Caki2 (cell line): ENCODE measurements at regions not wholly inside any gene's neighbourhood (a gene's known extent, or its start where the extent isn't known, plus 50 kb on each side); places are given as distances from the start of the nearest gene placed in this dataset.
"Not testable (repeated sequence)": the region's sequence is repeated elsewhere in the genome, so short reads cannot be mapped to it uniquely, and the experiment has no call there.

Experiments
- DNase-seq: peaks from one replicate; pipeline ENCODE4 v3.0.0-alpha.2; 2015; ENCODE audit warnings: low read depth
- in situ Hi-C: cut with HindIII; loops from 2 replicates; pipeline ENCODE4 v1.10.0; 2016; ENCODE audit warnings: low sequenced_read_pairs, low pct_unique_long_range_greater_than_20kb, mixed read lengths

DNA sequence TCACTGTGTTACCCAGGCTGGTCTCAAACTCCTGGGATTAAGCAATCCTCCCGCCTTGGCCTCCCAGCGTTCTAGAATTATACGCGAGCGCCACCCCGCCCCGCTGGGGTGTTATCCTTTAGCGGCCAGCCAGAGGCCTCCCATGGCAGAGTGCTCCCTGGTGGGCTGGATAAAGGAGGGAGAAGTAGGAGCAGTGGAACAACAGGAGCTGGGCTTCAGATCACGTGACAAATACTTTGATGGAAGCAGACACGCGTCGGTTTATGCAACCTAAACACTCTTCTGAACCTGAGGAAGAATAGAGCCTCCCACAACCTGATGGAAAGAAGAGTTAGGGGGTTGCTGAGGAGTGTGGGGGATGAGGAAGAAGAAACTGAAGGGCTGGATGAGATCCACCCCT lies 2114.0 kb downstream of the TP53TG3F start:
- no peak for DNase-seq
- in situ Hi-C loops = no loop called here

GRCh38 chr16:35574011-35574410 lies 2114.6 kb downstream of the TP53TG3F start:
- DNase-seq = no peak
- in situ Hi-C loops = no loop called here

DNA sequence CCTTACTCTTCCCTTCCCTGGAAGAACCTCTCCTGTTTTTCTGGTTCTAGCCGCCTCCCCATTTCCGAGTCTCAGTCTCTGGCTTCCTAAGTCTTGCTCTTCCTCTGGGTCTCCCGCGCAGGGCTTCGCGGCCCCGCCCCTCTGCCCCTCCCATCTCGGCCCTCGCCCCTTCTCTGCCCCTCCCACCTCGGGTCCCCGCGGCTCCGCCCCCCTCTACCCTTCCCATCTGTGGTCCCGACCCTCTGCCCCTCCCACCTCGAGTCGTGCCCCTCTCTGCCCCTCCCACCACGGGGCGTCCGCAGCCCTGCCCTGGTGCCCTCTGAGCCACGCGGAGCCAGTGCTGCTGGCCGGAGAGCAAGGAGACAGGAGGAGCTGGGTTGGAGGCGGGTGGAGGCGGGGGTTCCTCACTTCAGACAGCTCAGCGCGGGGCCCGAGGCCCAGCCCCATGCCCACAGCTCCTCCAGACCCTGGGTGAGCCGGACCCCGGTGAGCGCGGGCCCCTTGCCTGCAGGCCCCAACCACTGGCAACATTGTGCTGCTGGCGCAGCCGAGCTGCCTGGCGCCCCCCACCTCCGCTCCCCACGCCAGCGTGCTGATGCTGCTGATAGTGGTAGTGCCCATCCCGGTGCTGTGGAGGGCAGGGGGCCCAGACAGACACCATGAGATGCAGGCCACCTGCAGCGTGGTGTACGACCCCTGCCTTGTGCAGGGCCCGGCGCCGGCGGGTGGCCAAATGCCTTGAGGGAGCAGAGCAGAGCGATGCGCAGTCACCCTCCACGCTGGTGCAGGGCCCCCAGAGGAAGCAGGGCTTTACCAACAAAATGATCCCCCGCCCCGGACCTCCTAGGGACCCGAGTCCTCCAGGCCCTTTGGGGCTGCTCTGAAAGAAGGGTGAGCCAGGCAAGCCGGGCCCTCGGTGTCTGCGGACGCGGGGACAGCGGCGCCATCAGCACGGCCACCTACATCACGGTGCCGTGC lies 2115.3 kb downstream of the TP53TG3F start:
- in situ Hi-C loops = no loop called here
- no peak for DNase-seq

GRCh38 chr16:35575432-35575821 lies 2116.0 kb downstream of the TP53TG3F start:
- no peak for DNase-seq
- in situ Hi-C loops = no loop called here

- DNase-seq = no peak
- in situ Hi-C loops = no loop called here
Observed at GRCh38 chr16:35585411-35585810, 2126.0 kb downstream of the TP53TG3F start.

DNA sequence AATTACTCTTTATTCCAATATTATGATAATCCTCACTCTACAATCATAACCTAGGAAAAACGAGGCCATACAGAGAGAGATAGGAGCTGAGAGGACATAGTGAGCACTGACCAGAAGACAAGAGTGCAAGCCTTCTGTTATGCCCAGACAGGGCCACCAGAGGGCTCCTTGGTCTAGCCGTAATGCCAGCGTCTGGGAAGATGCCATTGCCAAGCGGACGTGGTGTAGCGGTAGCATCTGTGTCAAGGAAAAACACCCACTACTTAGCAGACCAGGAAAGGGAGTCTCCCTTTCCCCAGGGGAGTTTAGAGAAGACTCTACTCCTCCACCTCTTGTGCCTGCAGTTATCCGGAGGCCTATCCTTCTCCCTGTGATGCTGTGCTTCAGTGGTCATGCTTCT lies 2131.5 kb downstream of the TP53TG3F start:
- in situ Hi-C loops = not testable (repeated sequence)
- peak; percentile 39 for DNase-seq

GRCh38 chr16:35596467-35596866 lies 2137.1 kb downstream of the TP53TG3F start:
- DNase-seq = no peak
- in situ Hi-C loops = no loop called here

DNA sequence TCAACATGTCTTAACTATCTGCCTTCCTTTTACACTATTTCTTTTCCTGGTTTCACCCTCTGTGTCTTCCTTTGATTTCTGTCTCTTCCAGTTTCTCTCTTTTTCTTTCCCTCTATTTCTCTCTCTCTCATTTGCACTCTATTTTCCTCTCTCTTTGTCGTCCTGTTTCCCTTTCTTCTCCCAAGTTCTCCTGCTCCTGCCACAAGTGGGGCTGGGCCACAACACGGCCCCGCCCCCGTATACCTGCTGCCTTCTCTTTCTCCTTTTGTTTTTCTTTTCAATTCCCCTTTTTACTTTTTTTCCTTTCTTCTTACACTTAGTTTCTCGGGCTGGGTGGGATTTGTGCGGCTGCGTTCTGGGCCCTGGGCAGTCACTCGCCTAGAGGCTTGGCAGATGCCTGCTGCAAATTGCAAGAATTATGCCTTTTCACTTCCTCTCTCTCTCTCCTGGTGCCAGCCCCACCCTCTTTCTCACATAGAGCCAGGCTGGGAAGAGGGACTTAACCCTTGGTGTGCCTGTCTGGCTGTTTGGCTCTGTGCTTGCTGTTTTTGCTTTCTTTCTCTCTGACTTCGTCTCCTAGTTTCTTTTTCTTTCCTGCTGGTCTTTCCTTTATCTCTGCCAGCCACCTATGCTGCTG lies 2139.4 kb downstream of the TP53TG3F start:
- DNase-seq = peak; percentile 79
- in situ Hi-C loops = no loop called here

DNA sequence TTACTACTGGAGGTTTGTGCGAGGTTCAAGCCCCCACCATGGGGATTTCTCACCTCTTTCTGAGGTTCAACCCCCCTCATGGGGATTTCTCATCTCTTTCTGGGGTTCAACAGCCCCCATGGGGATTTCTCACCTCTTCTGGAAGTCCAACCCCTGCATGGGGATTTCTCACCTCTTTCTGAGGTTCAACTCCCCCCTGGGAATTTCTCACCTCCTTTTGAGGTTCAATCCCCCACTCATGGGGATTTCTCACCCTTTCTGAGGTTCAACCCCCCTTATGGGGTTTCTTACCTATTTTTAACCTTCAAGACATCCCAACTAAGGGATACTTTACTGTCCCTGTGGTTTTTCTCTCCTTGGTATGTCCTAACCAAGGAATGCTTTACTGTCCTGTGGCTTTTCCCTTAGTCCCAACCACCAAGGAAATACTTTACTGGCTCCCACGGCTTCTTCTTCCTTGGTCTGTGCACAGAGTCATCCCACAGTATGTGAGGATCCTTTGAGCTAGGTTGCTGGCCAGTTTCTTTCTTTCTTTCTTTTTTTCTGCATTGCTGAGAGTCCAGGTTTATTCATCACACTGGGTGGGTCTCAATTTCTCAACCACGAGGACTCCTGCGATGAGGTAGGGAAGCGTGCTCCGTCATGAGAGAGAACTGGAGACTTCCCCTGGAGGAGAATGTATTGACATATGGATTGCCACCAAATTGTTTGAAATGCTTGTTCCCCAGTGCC lies 2140.2 kb downstream of the TP53TG3F start:
- DNase-seq = no peak
- in situ Hi-C loops = no loop called here

- DNase-seq, in situ Hi-C loops: not testable (repeated sequence)
Observed at GRCh38 chr16:35600161-35600555, 2140.7 kb downstream of the TP53TG3F start.

GRCh38 chr16:35602116-35602515 lies 2142.7 kb downstream of the TP53TG3F start:
- in situ Hi-C loops = no loop called here
- no peak for DNase-seq

- in situ Hi-C loops, DNase-seq: not testable (repeated sequence)
Observed at GRCh38 chr16:35603371-35603770, 2144.0 kb downstream of the TP53TG3F start.

- in situ Hi-C loops = no loop called here
- no peak for DNase-seq
Observed at GRCh38 chr16:35605921-35606320, 2146.5 kb downstream of the TP53TG3F start.

- in situ Hi-C loops = not testable (repeated sequence)
- DNase-seq = peak; percentile 36
Observed at GRCh38 chr16:35614883-35615282, 2155.5 kb downstream of the TP53TG3F start.

GRCh38 chr16:35619176-35619575 lies 2159.8 kb downstream of the TP53TG3F start:
- in situ Hi-C loops, DNase-seq: not testable (repeated sequence)

DNA sequence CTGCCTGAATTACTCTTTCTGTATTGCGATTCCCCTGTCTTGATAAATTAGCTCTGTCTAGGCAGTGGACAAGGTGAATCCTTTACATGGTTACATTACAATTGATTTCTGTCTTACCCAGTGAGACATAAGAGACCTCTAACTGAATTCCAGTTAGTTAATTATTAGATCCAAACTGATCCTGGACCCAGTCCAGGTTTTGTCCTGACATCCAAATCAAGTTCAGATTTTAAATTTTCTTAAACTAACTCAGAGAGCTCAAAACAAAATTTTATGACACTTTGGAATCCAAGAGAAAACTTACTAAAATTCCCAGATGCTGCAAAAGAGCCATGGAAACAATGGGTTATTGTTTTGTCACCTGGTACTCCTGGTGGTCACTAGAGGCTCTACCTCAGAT lies 2166.6 kb downstream of the TP53TG3F start:
- DNase-seq = peak; percentile 43
- in situ Hi-C loops = no loop called here

- DNase-seq = peak; percentile 75
- in situ Hi-C loops = no loop called here
Observed at GRCh38 chr16:35628976-35629375, 2169.6 kb downstream of the TP53TG3F start.

DNA sequence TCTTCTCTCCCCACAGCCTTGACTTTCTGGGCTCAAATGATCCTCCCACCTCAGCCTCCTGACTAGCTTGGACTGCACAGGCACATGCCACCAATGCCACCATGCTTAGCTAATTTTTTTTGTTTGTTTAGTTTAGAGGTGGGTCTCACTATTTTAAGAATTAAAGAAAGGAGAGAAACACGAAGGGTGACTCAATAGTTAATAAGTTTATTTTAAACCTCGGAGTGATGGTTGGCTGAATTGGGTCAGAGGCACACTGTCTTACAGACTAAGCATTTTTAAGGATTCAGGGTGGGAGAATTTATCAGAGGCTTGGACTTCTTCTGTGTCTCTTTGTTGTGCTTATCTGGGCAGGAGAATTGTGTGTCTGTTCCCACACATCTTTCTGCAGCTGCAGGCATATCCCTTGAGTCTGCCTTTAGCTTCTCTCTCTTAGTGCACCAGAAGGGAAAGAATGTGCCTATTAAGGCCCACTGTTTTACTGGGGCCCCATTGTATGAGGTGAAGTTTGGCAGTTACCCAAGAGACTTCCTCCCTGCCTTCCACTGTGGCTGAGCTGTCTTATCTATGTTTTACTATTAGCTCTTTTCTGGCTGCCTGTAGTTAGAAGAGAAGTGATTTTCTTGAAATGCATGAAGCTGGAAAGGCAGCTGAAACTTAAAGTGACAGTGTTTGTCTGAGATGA lies 2172.0 kb downstream of the TP53TG3F start:
- in situ Hi-C loops = no loop called here
- DNase-seq = peak; percentile 92
